ENCODE measurements at regions not wholly inside any gene's neighbourhood (a gene's known extent, or its start where the extent isn't known, plus 50 kb on each side); places are given as distances from the start of the nearest gene placed in this dataset.

- Histone ChIP-seq H3K9me3 (ENCODE audit: insufficient read depth, low read length) (peaks cover 6% of the 10 kb centered on the region; the same call in 1 of the 2 replicates), H3K4me3 (ENCODE audit: insufficient read length, low read depth) (no peak overlapping the region), H3K27me3 (ENCODE audit: insufficient read depth, insufficient read length) (no peaks in the 10 kb centered on the region), H3K4me1 (ENCODE audit: insufficient read depth, insufficient read length) (no peaks in the 10 kb centered on the region), H3K36me3 (ENCODE audit: insufficient read depth, insufficient read length, low read length) (no peaks in the 10 kb centered on the region), H3K9ac (ENCODE audit: insufficient read length, low read depth) (no peak overlapping the region)
- DNase-seq (ENCODE audit: low read depth, low spot score): no peak
- TF ChIP-seq YY1 (IDR thresholded peaks at IDR 0.05; ENCODE audit: insufficient read depth, insufficient read length) (no peak), SUZ12 (IDR thresholded peaks at IDR 0.05; ENCODE audit: extremely low read depth, insufficient read depth, insufficient read length) (no peak), ZNF274 (IDR thresholded peaks at IDR 0.05; ENCODE audit: low read depth, low read length) (no peak)
These were observed 113.5 kb downstream of the BTG1 start for GRCh38 chr12:92032101-92032500.

GRCh38 chr12:92030618-92031017 lies 115.0 kb downstream of the BTG1 start:
- Histone ChIP-seq H3K4me1 (ENCODE audit: insufficient read depth, insufficient read length) (no peaks in the 10 kb centered on the region), H3K27me3 (ENCODE audit: insufficient read depth, insufficient read length) (no peaks in the 10 kb centered on the region), H3K9ac (ENCODE audit: insufficient read length, low read depth) (no peak overlapping the region), H3K9me3 (ENCODE audit: insufficient read depth, low read length) (peaks cover 6% of the 10 kb centered on the region; the same call in 1 of the 2 replicates), H3K36me3 (ENCODE audit: insufficient read depth, insufficient read length, low read length) (no peaks in the 10 kb centered on the region), H3K4me3 (ENCODE audit: insufficient read length, low read depth) (no peak overlapping the region)
- no peak for DNase-seq (ENCODE audit: low read depth, low spot score)
- no peak for TF ChIP-seq YY1 (IDR thresholded peaks at IDR 0.05; ENCODE audit: insufficient read depth, insufficient read length)

- no peaks in the 10 kb centered on the region for H3K27me3 ChIP-seq (ENCODE audit: insufficient read depth, insufficient read length)
- no peak for TF ChIP-seq ZNF274 (IDR thresholded peaks at IDR 0.05; ENCODE audit: low read depth, low read length)
- no peak for TF ChIP-seq SUZ12 (IDR thresholded peaks at IDR 0.05; ENCODE audit: extremely low read depth, insufficient read depth, insufficient read length)
- TF ChIP-seq YY1 (IDR thresholded peaks at IDR 0.05; ENCODE audit: insufficient read depth, insufficient read length): no peak
- H3K9me3 ChIP-seq (ENCODE audit: insufficient read depth, low read length): peaks cover 6% of the 10 kb centered on the region; the same call in 1 of the 2 replicates
- no peak overlapping the region for H3K9ac ChIP-seq (ENCODE audit: insufficient read length, low read depth)
- H3K4me1 ChIP-seq (ENCODE audit: insufficient read depth, insufficient read length): no peaks in the 10 kb centered on the region
- no peak overlapping the region for H3K4me3 ChIP-seq (ENCODE audit: insufficient read length, low read depth)
- no peak for DNase-seq (ENCODE audit: low read depth, low spot score)
- no peaks in the 10 kb centered on the region for H3K36me3 ChIP-seq (ENCODE audit: insufficient read depth, insufficient read length, low read length)
These were observed 115.6 kb downstream of the BTG1 start for GRCh38 chr12:92029902-92030586.

GRCh38 chr12:92029136-92029535 lies 116.5 kb downstream of the BTG1 start:
- DNase-seq (ENCODE audit: low read depth, low spot score): no peak
- Histone ChIP-seq H3K27me3 (ENCODE audit: insufficient read depth, insufficient read length) (no peaks in the 10 kb centered on the region), H3K4me3 (ENCODE audit: insufficient read length, low read depth) (no peak overlapping the region), H3K9me3 (ENCODE audit: insufficient read depth, low read length) (peaks cover 6% of the 10 kb centered on the region; the same call in 1 of the 2 replicates), H3K36me3 (ENCODE audit: insufficient read depth, insufficient read length, low read length) (no peaks in the 10 kb centered on the region), H3K9ac (ENCODE audit: insufficient read length, low read depth) (no peak overlapping the region), H3K4me1 (ENCODE audit: insufficient read depth, insufficient read length) (no peaks in the 10 kb centered on the region)
- TF ChIP-seq ZNF274 (IDR thresholded peaks at IDR 0.05; ENCODE audit: low read depth, low read length) (no peak), YY1 (IDR thresholded peaks at IDR 0.05; ENCODE audit: insufficient read depth, insufficient read length) (no peak), SUZ12 (IDR thresholded peaks at IDR 0.05; ENCODE audit: extremely low read depth, insufficient read depth, insufficient read length) (no peak)

- no peak for DNase-seq (ENCODE audit: low read depth, low spot score)
- H3K9me3 ChIP-seq (ENCODE audit: insufficient read depth, low read length): peaks cover 6% of the 10 kb centered on the region; the same call in 1 of the 2 replicates
These were observed 117.3 kb downstream of the BTG1 start for GRCh38 chr12:92028441-92028709.

GRCh38 chr12:92027701-92028440 lies 117.8 kb downstream of the BTG1 start:
- Histone ChIP-seq H3K4me1 (ENCODE audit: insufficient read depth, insufficient read length) (no peaks in the 10 kb centered on the region), H3K9me3 (ENCODE audit: insufficient read depth, low read length) (peaks cover 4% of the 10 kb centered on the region; the same call in 1 of the 2 replicates), H3K4me3 (ENCODE audit: insufficient read length, low read depth) (no peak overlapping the region), H3K9ac (ENCODE audit: insufficient read length, low read depth) (no peak overlapping the region), H3K36me3 (ENCODE audit: insufficient read depth, insufficient read length, low read length) (no peaks in the 10 kb centered on the region), H3K27me3 (ENCODE audit: insufficient read depth, insufficient read length) (no peaks in the 10 kb centered on the region)
- no peak for DNase-seq (ENCODE audit: low read depth, low spot score)
- no peak for TF ChIP-seq SUZ12 (IDR thresholded peaks at IDR 0.05; ENCODE audit: extremely low read depth, insufficient read depth, insufficient read length)
- no peak for TF ChIP-seq YY1 (IDR thresholded peaks at IDR 0.05; ENCODE audit: insufficient read depth, insufficient read length)

More at GRCh38 chr12:92028441-92028709, 117.3 kb downstream of the BTG1 start:
- no peak for TF ChIP-seq SUZ12 (IDR thresholded peaks at IDR 0.05; ENCODE audit: extremely low read depth, insufficient read depth, insufficient read length)
- TF ChIP-seq YY1 (IDR thresholded peaks at IDR 0.05; ENCODE audit: insufficient read depth, insufficient read length): no peak
- no peak for TF ChIP-seq ZNF274 (IDR thresholded peaks at IDR 0.05; ENCODE audit: low read depth, low read length)
- Histone ChIP-seq H3K9ac (ENCODE audit: insufficient read length, low read depth) (no peak overlapping the region), H3K4me1 (ENCODE audit: insufficient read depth, insufficient read length) (no peaks in the 10 kb centered on the region), H3K4me3 (ENCODE audit: insufficient read length, low read depth) (no peak overlapping the region), H3K36me3 (ENCODE audit: insufficient read depth, insufficient read length, low read length) (no peaks in the 10 kb centered on the region), H3K27me3 (ENCODE audit: insufficient read depth, insufficient read length) (no peaks in the 10 kb centered on the region)

GRCh38 chr12:92027243-92027642 lies 118.4 kb downstream of the BTG1 start:
- H3K4me1 ChIP-seq (ENCODE audit: insufficient read depth, insufficient read length): no peaks in the 10 kb centered on the region
- H3K9ac ChIP-seq (ENCODE audit: insufficient read length, low read depth): no peak overlapping the region
- H3K36me3 ChIP-seq (ENCODE audit: insufficient read depth, insufficient read length, low read length): no peaks in the 10 kb centered on the region
- H3K27me3 ChIP-seq (ENCODE audit: insufficient read depth, insufficient read length): no peaks in the 10 kb centered on the region
- no peak for TF ChIP-seq SUZ12 (IDR thresholded peaks at IDR 0.05; ENCODE audit: extremely low read depth, insufficient read depth, insufficient read length)
- TF ChIP-seq YY1 (IDR thresholded peaks at IDR 0.05; ENCODE audit: insufficient read depth, insufficient read length): no peak
- TF ChIP-seq ZNF274 (IDR thresholded peaks at IDR 0.05; ENCODE audit: low read depth, low read length): no peak
- no peak overlapping the region for H3K4me3 ChIP-seq (ENCODE audit: insufficient read length, low read depth)
- H3K9me3 ChIP-seq (ENCODE audit: insufficient read depth, low read length): no peaks in the 10 kb centered on the region; the same call in 1 of the 2 replicates
- DNase-seq (ENCODE audit: low read depth, low spot score): no peak
